HEK293 (cell line): ENCODE measurements at regions not wholly inside any gene's neighbourhood (a gene's known extent, or its start where the extent isn't known, plus 50 kb on each side); places are given as distances from the start of the nearest gene placed in this dataset.

Source experiments
- CTCF ChIA-PET: fragments of 350-600 bp; formaldehyde crosslinking; extraction: SDS; loops from one replicate; lab custom pipeline; 2021; ENCODE audit warnings: antibody characterized with exemption; lab: Yijun Ruan, JAX
- POLR2A ChIA-PET: fragments of 300-600 bp; formaldehyde crosslinking; extraction: SDS; loops from one replicate; lab custom pipeline; 2020; ENCODE audit warnings: antibody characterized with exemption, inconsistent platforms; lab: Yijun Ruan, JAX
- H3K27ac ChIP-seq: fragments of 200-500 bp; sonication (Bioruptor generic); 2 replicates; pipeline ENCODE4 v1.5.1; 2014; ENCODE audit warnings: low read depth, low read length, control low read depth, inconsistent platforms; ENCODE audit errors: extremely low read depth
- H3K36me3 ChIP-seq, 2 experiments: fragments of 200-500 bp in 1 of 2; sonication (Bioruptor generic) in 1 of 2; 1 replicate in 1 of 2; 2 replicates in 1 of 2; pipeline ENCODE4 v1.5.1; 2014 to 2017; ENCODE audit warnings: inconsistent platforms in 2 of 2, low read length in 2 of 2; ENCODE audit not compliant: control insufficient read depth in 2 of 2, insufficient read depth in 1 of 2
- H3K4me1 ChIP-seq: fragments of 200-500 bp; sonication (Bioruptor generic); 2 replicates; pipeline ENCODE4 v1.5.1; 2014; ENCODE audit warnings: mild to moderate bottlenecking, low read length, inconsistent platforms; ENCODE audit not compliant: control insufficient read depth, insufficient read depth
- H3K4me3 ChIP-seq: 2 replicates; pipeline ENCODE4 v1.5.1; 2011; ENCODE audit warnings: low read depth, mild to moderate bottlenecking, control low read depth, low read length, moderate library complexity
- H3K9me3 ChIP-seq: fragments of 200-500 bp; sonication (Bioruptor generic); 2 replicates; pipeline ENCODE4 v1.5.1; 2014; ENCODE audit warnings: low read depth, low read length, inconsistent platforms; ENCODE audit not compliant: control insufficient read depth, insufficient read depth
- MEIS1 ChIP-seq: sonication (generic); formaldehyde crosslinking; IDR thresholded peaks from 2 replicates; pipeline ENCODE4 v1.8.1; 2022; ENCODE audit warnings: missing genetic modification reagents, mild to moderate bottlenecking, borderline replicate concordance
- SALL2 ChIP-seq: fragments of 450-650 bp; formaldehyde crosslinking; IDR thresholded peaks from 2 replicates; pipeline ENCODE4 v1.5.0; 2017; ENCODE audit warnings: missing biosample characterization, mild to moderate bottlenecking, missing genetic modification characterization, borderline replicate concordance
- TCF7L2 ChIP-seq: IDR thresholded peaks from 2 replicates; pipeline ENCODE4 v1.6.1; 2011; ENCODE audit warnings: low read depth, mild to moderate bottlenecking, inconsistent platforms, low read length, moderate library complexity, borderline replicate concordance
- ZBTB8A ChIP-seq: fragments of 450-650 bp; formaldehyde crosslinking; IDR thresholded peaks from 2 replicates; pipeline ENCODE4 v1.5.1; 2016; ENCODE audit warnings: missing biosample characterization, missing genetic modification characterization
- ZNF37A ChIP-seq: fragments of 450-650 bp; IDR thresholded peaks from 2 replicates; pipeline ENCODE4 v1.5.1; 2018; ENCODE audit warnings: missing biosample characterization, missing genetic modification characterization
- ZNF394 ChIP-seq: fragments of 450-650 bp; formaldehyde crosslinking; IDR thresholded peaks from 2 replicates; pipeline ENCODE4 v1.5.1; 2016; ENCODE audit warnings: missing biosample characterization, missing genetic modification characterization, mild to moderate bottlenecking, moderate library complexity, borderline replicate concordance
- ZNF501 ChIP-seq: fragments of 450-650 bp; formaldehyde crosslinking; IDR thresholded peaks from 2 replicates; pipeline ENCODE4 v1.5.1; 2016; ENCODE audit warnings: missing biosample characterization, missing genetic modification characterization
- ZNF529 ChIP-seq: fragments of 450-650 bp; formaldehyde crosslinking; IDR thresholded peaks from 2 replicates; pipeline ENCODE4 v1.5.1; 2017; ENCODE audit warnings: missing genetic modification characterization, missing biosample characterization; ENCODE audit not compliant: insufficient replicate concordance
- ZNF555 ChIP-seq: fragments of 450-650 bp; formaldehyde crosslinking; conservative IDR thresholded peaks from 2 replicates; pipeline ENCODE4 v1.5.1; 2017; ENCODE audit warnings: missing biosample characterization, mild to moderate bottlenecking, missing genetic modification characterization, inconsistent platforms
- ZNF596 ChIP-seq: fragments of 450-650 bp; IDR thresholded peaks from 2 replicates; pipeline ENCODE4 v1.5.0; 2018; ENCODE audit warnings: missing biosample characterization, mild to moderate bottlenecking, missing genetic modification characterization, moderate library complexity
- ZNF658 ChIP-seq: fragments of 450-650 bp; formaldehyde crosslinking; IDR thresholded peaks from 2 replicates; pipeline ENCODE4; 2016; ENCODE audit warnings: missing biosample characterization, missing genetic modification characterization
- ZNF670 ChIP-seq: fragments of 450-650 bp; formaldehyde crosslinking; IDR thresholded peaks from 2 replicates; pipeline ENCODE4 v1.5.1; 2016; ENCODE audit warnings: missing biosample characterization, missing genetic modification characterization, low read depth
- ZNF677 ChIP-seq: fragments of 450-650 bp; IDR thresholded peaks from 2 replicates; pipeline ENCODE4 v1.5.0; 2018; ENCODE audit warnings: missing biosample characterization, mild to moderate bottlenecking, missing genetic modification characterization, moderate library complexity
- ZNF768 ChIP-seq: fragments of 450-650 bp; formaldehyde crosslinking; IDR thresholded peaks from 2 replicates; pipeline ENCODE4 v1.5.1; 2018; ENCODE audit warnings: missing biosample characterization, mild to moderate bottlenecking, missing genetic modification characterization
- ZNF830 ChIP-seq: fragments of 450-650 bp; IDR thresholded peaks from 2 replicates; pipeline ENCODE4 v1.5.0; 2018; ENCODE audit warnings: missing biosample characterization, missing genetic modification characterization, low read depth, mild to moderate bottlenecking, moderate library complexity
- ZSCAN30 ChIP-seq: fragments of 450-650 bp; IDR thresholded peaks from 2 replicates; pipeline ENCODE4 v1.5.1; 2018; ENCODE audit warnings: missing biosample characterization, mild to moderate bottlenecking, missing genetic modification characterization, moderate library complexity
- TF ChIP-seq, protein P1 (sequence below): fragments of 450-650 bp; formaldehyde crosslinking; IDR thresholded peaks from 2 replicates; pipeline ENCODE4 v1.5.1; 2016; ENCODE audit warnings: missing biosample characterization, missing genetic modification characterization, low read depth
- TF ChIP-seq, protein P2 (sequence below): fragments of 450-650 bp; formaldehyde crosslinking; IDR thresholded peaks from 2 replicates; pipeline ENCODE4 v1.5.1; 2016; ENCODE audit warnings: missing biosample characterization, missing genetic modification characterization
- TF ChIP-seq, protein P3 (sequence below): fragments of 450-650 bp; formaldehyde crosslinking; IDR thresholded peaks from 2 replicates; pipeline ENCODE4 v1.5.1; 2016; ENCODE audit warnings: missing biosample characterization, missing genetic modification characterization
- TF ChIP-seq, protein P4 (sequence below): fragments of 450-650 bp; formaldehyde crosslinking; IDR thresholded peaks from 2 replicates; pipeline ENCODE4 v1.5.0; 2017; ENCODE audit warnings: missing biosample characterization, missing genetic modification characterization, borderline replicate concordance
- TF ChIP-seq, protein P5 (sequence below): fragments of 450-650 bp; formaldehyde crosslinking; optimal IDR thresholded peaks from 2 replicates; pipeline ENCODE3; 2016; ENCODE audit warnings: missing biosample characterization, mild to moderate bottlenecking, missing genetic modification characterization

DNA sequence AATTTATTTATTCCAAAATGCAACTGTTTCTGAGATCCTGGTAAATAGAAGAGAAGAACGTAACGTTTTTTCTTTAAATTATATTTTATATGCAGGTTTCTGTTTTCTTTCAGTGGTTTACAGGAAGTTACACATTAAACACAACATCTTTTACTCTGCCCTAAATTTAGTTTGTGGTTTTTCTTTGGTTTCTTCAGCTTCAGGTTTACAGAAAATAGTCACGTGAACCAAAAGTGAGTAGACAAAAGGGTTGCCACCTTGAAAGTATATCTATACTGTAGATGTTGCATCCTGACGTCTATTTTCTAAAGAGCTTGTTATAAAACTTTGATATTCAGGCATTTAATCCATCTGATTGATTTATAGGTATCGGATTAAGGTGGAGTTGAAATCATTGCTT, 1236.6 kb downstream of the MAT2B start:
- H3K27ac ChIP-seq = no peak overlapping the region
- no peaks in the 10 kb centered on the region for H3K4me1 ChIP-seq
- H3K9me3 ChIP-seq = no peaks in the 10 kb centered on the region
- no peaks in the 10 kb centered on the region for H3K36me3 ChIP-seq
- ChIA-PET CTCF (no interaction called here), POLR2A (no interaction called here)
- no peak overlapping the region for H3K4me3 ChIP-seq
- TF ChIP-seq ZNF596 (tag by site-specific recombination) = no peak
- TF ChIP-seq, protein P1, sequence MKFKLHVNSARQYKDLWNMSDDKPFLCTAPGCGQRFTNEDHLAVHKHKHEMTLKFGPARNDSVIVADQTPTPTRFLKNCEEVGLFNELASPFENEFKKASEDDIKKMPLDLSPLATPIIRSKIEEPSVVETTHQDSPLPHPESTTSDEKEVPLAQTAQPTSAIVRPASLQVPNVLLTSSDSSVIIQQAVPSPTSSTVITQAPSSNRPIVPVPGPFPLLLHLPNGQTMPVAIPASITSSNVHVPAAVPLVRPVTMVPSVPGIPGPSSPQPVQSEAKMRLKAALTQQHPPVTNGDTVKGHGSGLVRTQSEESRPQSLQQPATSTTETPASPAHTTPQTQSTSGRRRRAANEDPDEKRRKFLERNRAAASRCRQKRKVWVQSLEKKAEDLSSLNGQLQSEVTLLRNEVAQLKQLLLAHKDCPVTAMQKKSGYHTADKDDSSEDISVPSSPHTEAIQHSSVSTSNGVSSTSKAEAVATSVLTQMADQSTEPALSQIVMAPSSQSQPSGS (tag by site-specific recombination) = no peak
- TF ChIP-seq ZBTB8A (tag by site-specific recombination) = no peak
- no peak for TF ChIP-seq ZSCAN30 (tag by site-specific recombination)
- TF ChIP-seq ZNF501 (tag by site-specific recombination) = no peak
- TF ChIP-seq TCF7L2 = no peak
- TF ChIP-seq ZNF670 = no peak
- TF ChIP-seq, protein P2, sequence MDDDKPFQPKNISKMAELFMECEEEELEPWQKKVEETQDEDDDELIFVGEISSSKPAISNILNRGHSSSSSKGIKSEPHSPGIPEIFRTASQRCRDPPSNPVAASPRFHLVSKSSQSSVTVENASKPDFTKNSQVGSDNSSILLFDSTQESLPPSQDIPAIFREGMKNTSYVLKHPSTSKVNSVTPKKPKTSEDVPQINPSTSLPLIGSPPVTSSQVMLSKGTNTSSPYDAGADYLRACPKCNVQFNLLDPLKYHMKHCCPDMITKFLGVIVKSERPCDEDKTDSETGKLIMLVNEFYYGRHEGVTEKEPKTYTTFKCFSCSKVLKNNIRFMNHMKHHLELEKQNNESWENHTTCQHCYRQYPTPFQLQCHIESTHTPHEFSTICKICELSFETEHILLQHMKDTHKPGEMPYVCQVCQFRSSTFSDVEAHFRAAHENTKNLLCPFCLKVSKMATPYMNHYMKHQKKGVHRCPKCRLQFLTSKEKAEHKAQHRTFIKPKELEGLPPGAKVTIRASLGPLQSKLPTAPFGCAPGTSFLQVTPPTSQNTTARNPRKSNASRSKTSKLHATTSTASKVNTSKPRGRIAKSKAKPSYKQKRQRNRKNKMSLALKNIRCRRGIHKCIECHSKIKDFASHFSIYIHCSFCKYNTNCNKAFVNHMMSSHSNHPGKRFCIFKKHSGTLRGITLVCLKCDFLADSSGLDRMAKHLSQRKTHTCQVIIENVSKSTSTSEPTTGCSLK (tag by site-specific recombination) = no peak
- TF ChIP-seq, protein P3, sequence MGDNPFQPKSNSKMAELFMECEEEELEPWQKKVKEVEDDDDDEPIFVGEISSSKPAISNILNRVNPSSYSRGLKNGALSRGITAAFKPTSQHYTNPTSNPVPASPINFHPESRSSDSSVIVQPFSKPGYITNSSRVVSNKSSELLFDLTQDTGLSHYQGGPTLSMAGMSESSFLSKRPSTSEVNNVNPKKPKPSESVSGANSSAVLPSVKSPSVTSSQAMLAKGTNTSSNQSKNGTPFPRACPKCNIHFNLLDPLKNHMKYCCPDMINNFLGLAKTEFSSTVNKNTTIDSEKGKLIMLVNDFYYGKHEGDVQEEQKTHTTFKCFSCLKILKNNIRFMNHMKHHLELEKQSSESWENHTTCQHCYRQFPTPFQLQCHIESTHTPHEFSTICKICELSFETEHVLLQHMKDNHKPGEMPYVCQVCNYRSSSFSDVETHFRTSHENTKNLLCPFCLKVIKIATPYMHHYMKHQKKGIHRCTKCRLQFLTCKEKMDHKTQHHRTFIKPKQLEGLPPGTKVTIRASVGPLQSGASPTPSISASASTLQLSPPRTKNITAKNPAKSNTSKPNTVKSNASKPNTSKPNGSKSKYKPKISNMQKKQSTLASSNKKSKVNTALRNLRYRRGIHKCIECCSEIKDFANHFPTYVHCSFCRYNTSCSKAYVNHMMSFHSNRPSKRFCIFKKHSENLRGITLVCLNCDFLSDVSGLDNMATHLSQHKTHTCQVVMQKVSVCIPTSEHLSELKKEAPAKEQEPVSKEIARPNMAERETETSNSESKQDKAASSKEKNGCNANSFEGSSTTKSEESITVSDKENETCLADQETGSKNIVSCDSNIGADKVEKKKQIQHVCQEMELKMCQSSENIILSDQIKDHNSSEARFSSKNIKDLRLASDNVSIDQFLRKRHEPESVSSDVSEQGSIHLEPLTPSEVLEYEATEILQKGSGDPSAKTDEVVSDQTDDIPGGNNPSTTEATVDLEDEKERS (tag by site-specific recombination) = no peak
- no peak for TF ChIP-seq SALL2 (tag by site-specific recombination)
- TF ChIP-seq ZNF555 (tag by site-specific recombination) = no peak
- no peak for TF ChIP-seq ZNF830
- TF ChIP-seq ZNF658 (tag by site-specific recombination) = no peak
- no peak for TF ChIP-seq ZNF768
- TF ChIP-seq ZNF394 (tag by site-specific recombination) = no peak
- no peak for TF ChIP-seq ZNF529
- TF ChIP-seq, all 188 proteins: peak for 0

DNA sequence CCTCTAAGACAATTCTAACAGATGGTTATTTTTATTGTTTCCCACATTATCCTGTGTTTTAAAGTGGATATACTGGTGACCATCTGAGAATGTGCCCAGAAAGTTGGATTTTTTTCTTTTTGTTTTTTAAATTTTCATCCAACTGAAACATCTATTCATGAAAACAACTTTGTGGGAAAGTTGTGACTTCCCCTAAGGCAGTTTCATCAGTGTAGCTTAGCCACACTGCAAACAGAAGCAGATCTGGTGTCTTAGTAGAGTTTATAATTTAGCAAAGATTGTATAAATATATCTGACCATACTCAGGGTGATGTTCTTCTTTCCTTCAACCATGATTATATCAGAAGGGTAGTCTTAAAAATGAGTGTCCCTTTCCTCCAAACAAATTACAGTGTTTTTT, 1241.3 kb downstream of the MAT2B start:
- H3K4me1 ChIP-seq = no peaks in the 10 kb centered on the region
- no peaks in the 10 kb centered on the region for H3K36me3 ChIP-seq
- no peak overlapping the region for H3K27ac ChIP-seq
- ChIA-PET POLR2A (no interaction called here), CTCF (no interaction called here)
- H3K9me3 ChIP-seq = no peaks in the 10 kb centered on the region
- TF ChIP-seq ZNF37A (tag by site-specific recombination) (no peak), ZNF677 (tag by site-specific recombination) (no peak), MEIS1 (no peak)
- TF ChIP-seq, protein P4, sequence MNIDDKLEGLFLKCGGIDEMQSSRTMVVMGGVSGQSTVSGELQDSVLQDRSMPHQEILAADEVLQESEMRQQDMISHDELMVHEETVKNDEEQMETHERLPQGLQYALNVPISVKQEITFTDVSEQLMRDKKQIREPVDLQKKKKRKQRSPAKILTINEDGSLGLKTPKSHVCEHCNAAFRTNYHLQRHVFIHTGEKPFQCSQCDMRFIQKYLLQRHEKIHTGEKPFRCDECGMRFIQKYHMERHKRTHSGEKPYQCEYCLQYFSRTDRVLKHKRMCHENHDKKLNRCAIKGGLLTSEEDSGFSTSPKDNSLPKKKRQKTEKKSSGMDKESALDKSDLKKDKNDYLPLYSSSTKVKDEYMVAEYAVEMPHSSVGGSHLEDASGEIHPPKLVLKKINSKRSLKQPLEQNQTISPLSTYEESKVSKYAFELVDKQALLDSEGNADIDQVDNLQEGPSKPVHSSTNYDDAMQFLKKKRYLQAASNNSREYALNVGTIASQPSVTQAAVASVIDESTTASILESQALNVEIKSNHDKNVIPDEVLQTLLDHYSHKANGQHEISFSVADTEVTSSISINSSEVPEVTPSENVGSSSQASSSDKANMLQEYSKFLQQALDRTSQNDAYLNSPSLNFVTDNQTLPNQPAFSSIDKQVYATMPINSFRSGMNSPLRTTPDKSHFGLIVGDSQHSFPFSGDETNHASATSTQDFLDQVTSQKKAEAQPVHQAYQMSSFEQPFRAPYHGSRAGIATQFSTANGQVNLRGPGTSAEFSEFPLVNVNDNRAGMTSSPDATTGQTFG (tag by site-specific recombination) = no peak
- TF ChIP-seq, protein P5, sequence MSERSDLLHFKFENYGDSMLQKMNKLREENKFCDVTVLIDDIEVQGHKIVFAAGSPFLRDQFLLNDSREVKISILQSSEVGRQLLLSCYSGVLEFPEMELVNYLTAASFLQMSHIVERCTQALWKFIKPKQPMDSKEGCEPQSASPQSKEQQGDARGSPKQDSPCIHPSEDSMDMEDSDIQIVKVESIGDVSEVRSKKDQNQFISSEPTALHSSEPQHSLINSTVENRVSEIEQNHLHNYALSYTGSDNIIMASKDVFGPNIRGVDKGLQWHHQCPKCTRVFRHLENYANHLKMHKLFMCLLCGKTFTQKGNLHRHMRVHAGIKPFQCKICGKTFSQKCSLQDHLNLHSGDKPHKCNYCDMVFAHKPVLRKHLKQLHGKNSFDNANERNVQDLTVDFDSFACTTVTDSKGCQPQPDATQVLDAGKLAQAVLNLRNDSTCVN (tag by site-specific recombination) = no peak
- H3K4me3 ChIP-seq = no peak overlapping the region
